CD14-positive monocyte (primary cell): ENCODE measurements at regions not wholly inside any gene's neighbourhood (a gene's known extent, or its start where the extent isn't known, plus 50 kb on each side); places are given as distances from the start of the nearest gene placed in this dataset.

Source experiments
- DNase-seq, 3 donors: peaks; one replicate each; pipeline ENCODE4 v3.0.0-alpha.2; 2011 to 2022
- H2AFZ ChIP-seq: 2 replicates; pipeline ENCODE4 v1.6.0; 2012; ENCODE audit warnings: mild to moderate bottlenecking, low read depth, low read length, inconsistent platforms; ENCODE audit not compliant: insufficient read depth, poor library complexity, severe bottlenecking
- H3K27ac ChIP-seq, 2 donors: 1 replicate in 1 of 2; 2 replicates in 1 of 2; pipeline ENCODE4 v1.5.1; 2012 to 2013; ENCODE audit warnings: low read length in 2 of 2, control low read depth in 1 of 2, inconsistent platforms in 1 of 2, low read depth in 1 of 2, mild to moderate bottlenecking in 1 of 2
- H3K27me3 ChIP-seq, 2 donors: one replicate each; pipeline versions ENCODE4 v1.6.0 to v1.6.1; 2011 to 2013; ENCODE audit warnings: low read length in 2 of 2; ENCODE audit not compliant: control insufficient read depth in 2 of 2, insufficient read depth in 2 of 2
- H3K36me3 ChIP-seq, 2 donors: replicated peaks in 1 of 2; 1 replicate in 1 of 2; 2 replicates in 1 of 2; pipeline versions ENCODE4 v1.5.1 to v1.6.1; 2012 to 2013; ENCODE audit warnings: low read length in 2 of 2, control low read depth in 1 of 2, inconsistent platforms in 1 of 2, mild to moderate bottlenecking in 1 of 2; ENCODE audit not compliant: insufficient read depth in 2 of 2, control insufficient read depth in 1 of 2
- H3K4me1 ChIP-seq, 2 donors: 1 replicate in 1 of 2; 2 replicates in 1 of 2; pipeline versions ENCODE4 v1.5.1 to v1.6.1; 2012 to 2013; ENCODE audit warnings: low read length in 2 of 2, control low read depth in 1 of 2, inconsistent platforms in 1 of 2, mild to moderate bottlenecking in 1 of 2, moderate library complexity in 1 of 2; ENCODE audit not compliant: insufficient read depth in 2 of 2, control insufficient read depth in 1 of 2
- H3K4me2 ChIP-seq: replicated peaks from 2 replicates; pipeline ENCODE3; 2012; ENCODE audit warnings: low read length, moderate library complexity, mild to moderate bottlenecking; ENCODE audit not compliant: poor library complexity, severe bottlenecking; ENCODE audit errors: extremely low read depth
- H3K4me3 ChIP-seq, 3 experiments: fragments of 200-600 bp in 1 of 3; sonication (generic) in 1 of 3; replicated peaks in 1 of 3; 1 replicate in 2 of 3; 2 replicates in 1 of 3; pipeline ENCODE4 v1.5.1; 2011 to 2013; ENCODE audit warnings: low read length in 3 of 3, mild to moderate bottlenecking in 3 of 3, control low read depth in 2 of 3, low read depth in 2 of 3, inconsistent platforms in 1 of 3, moderate library complexity in 1 of 3
- H3K79me2 ChIP-seq: 2 replicates; pipeline ENCODE4 v1.6.0; 2012; ENCODE audit warnings: mild to moderate bottlenecking, control low read depth, inconsistent platforms, low read length, moderate library complexity; ENCODE audit not compliant: insufficient read depth
- H3K9ac ChIP-seq: 2 replicates; pipeline ENCODE4 v1.6.0; 2017; ENCODE audit warnings: low read length, mild to moderate bottlenecking; ENCODE audit not compliant: insufficient read depth, poor library complexity, severe bottlenecking
- H3K9me3 ChIP-seq, 2 donors: replicated peaks in 1 of 2; 1 replicate in 1 of 2; 2 replicates in 1 of 2; pipeline versions ENCODE4 v1.5.1 to v1.6.1; 2012 to 2013; ENCODE audit warnings: low read length in 2 of 2, control low read depth in 1 of 2; ENCODE audit not compliant: control insufficient read depth in 1 of 2, insufficient read depth in 1 of 2
- H4K20me1 ChIP-seq: 2 replicates; pipeline ENCODE4 v1.6.0; 2012; ENCODE audit warnings: mild to moderate bottlenecking, low read length, control low read depth, moderate library complexity; ENCODE audit not compliant: insufficient read depth
- H3K27ac Mint-ChIP-seq, 7 donors: one replicate each; pipeline ENCODE4 v1.8.0; 2020; ENCODE audit warnings: mild to moderate bottlenecking in 7 of 7, mixed read lengths in 7 of 7, moderate library complexity in 6 of 7, inconsistent platforms in 2 of 7
- H3K27me3 Mint-ChIP-seq, 3 donors: one replicate each; pipeline ENCODE4 v1.8.0; 2021 to 2022; ENCODE audit warnings: low read depth in 3 of 3, mild to moderate bottlenecking in 3 of 3, mixed read lengths in 3 of 3, moderate library complexity in 3 of 3, inconsistent platforms in 1 of 3
- H3K36me3 Mint-ChIP-seq, 2 donors: one replicate each; pipeline ENCODE4 v1.8.0; 2020; ENCODE audit warnings: mixed read lengths in 2 of 2, inconsistent platforms in 1 of 2, mild to moderate bottlenecking in 1 of 2
- H3K4me1 Mint-ChIP-seq: one replicate; pipeline ENCODE4 v1.8.0; 2020; ENCODE audit warnings: mild to moderate bottlenecking, mixed read lengths
- H3K4me3 Mint-ChIP-seq, 2 donors: one replicate each; pipeline ENCODE4 v1.8.0; 2020; ENCODE audit warnings: mild to moderate bottlenecking in 2 of 2, mixed read lengths in 2 of 2, moderate library complexity in 1 of 2
- H3K9me3 Mint-ChIP-seq, 7 donors: one replicate each; pipeline ENCODE4 v1.8.0; 2020 to 2022; ENCODE audit warnings: mixed read lengths in 7 of 7, mild to moderate bottlenecking in 6 of 7, moderate library complexity in 6 of 7, inconsistent platforms in 2 of 7
- CTCF ChIP-seq: fragments of 200-600 bp; IDR thresholded peaks from one replicate; pipeline ENCODE4 v1.8.0; 2022; ENCODE audit warnings: antibody characterized with exemption, mild to moderate bottlenecking
- WGBS: methylation state at CpG from one replicate; pipeline ENCODE4 v1.1.5; 2013; ENCODE audit warnings: missing lambda C conversion rate; ENCODE audit not compliant: insufficient coverage; 5-methylcytosine and 5-hydroxymethylcytosine counted together
- intact Hi-C, 2 donors: fragments of 100-400 bp; cut with micrococcal nuclease; formaldehyde crosslinking; loops; one replicate each; pipeline versions ENCODE4 v1.15.0 to v1.15.1; 2023

- Mint-ChIP-seq H3K27me3 (peaks cover 0 to 3% (median 0%) of the 10 kb centered on the region in 3 donors), H3K4me3 (no peak overlapping the region), H3K36me3 (no peaks in the 10 kb centered on the region), H3K4me1 (no peaks in the 10 kb centered on the region), H3K9me3 (peaks cover 7 to 22% (median 17%) of the 10 kb centered on the region in 7 donors), H3K27ac (no peak overlapping the region)
- intact Hi-C loops: no loop called here
- no peak overlapping the region for H3K4me3 ChIP-seq
- H2AFZ ChIP-seq: no peak overlapping the region
- no peaks in the 10 kb centered on the region for H3K27me3 ChIP-seq
- no peak overlapping the region for H3K4me2 ChIP-seq
- H3K9ac ChIP-seq: no peak overlapping the region
- H4K20me1 ChIP-seq: no peaks in the 10 kb centered on the region
- H3K27ac ChIP-seq: no peak overlapping the region
- H3K4me1 ChIP-seq: no peaks in the 10 kb centered on the region
- no peak for DNase-seq
- no peak for TF ChIP-seq CTCF
- H3K36me3 ChIP-seq: no peaks in the 10 kb centered on the region
- H3K9me3 ChIP-seq: peaks cover 20 to 59% of the 10 kb centered on the region in 2 donors
- no CpG with 5 or more reads among the region's 1 CpG for WGBS
- no peaks in the 10 kb centered on the region for H3K79me2 ChIP-seq
Measured at GRCh38 chr3:118354556-118354955, 680.1 kb downstream of the IGSF11 start.

GRCh38 chr3:118369892-118370491, 664.7 kb downstream of the IGSF11 start:
- Histone ChIP-seq H3K27me3 (no peaks in the 10 kb centered on the region), H3K27ac (no peak overlapping the region), H3K4me1 (no peaks in the 10 kb centered on the region), H4K20me1 (no peaks in the 10 kb centered on the region), H3K9ac (no peak overlapping the region), H3K36me3 (no peaks in the 10 kb centered on the region), H3K79me2 (no peaks in the 10 kb centered on the region), H3K4me3 (no peak overlapping the region), H3K9me3 (peaks cover 8 to 24% of the 10 kb centered on the region in 2 donors), H2AFZ (no peak overlapping the region), H3K4me2 (no peak overlapping the region)
- Mint-ChIP-seq H3K36me3 (no peaks in the 10 kb centered on the region), H3K27me3 (no peaks in the 10 kb centered on the region), H3K27ac (no peak overlapping the region), H3K4me1 (no peaks in the 10 kb centered on the region), H3K4me3 (no peak overlapping the region), H3K9me3 (peaks cover 4 to 15% (median 7%) of the 10 kb centered on the region in 7 donors)
- intact Hi-C loops: no loop called here
- no peak for TF ChIP-seq CTCF
- DNase-seq: no peak
- WGBS: 100% methylated on average over 2 of the region's 4 CpGs
